Neural cell (in vitro differentiated cells): ENCODE measurements at regions not wholly inside any gene's neighbourhood (a gene's known extent, or its start where the extent isn't known, plus 50 kb on each side); places are given as distances from the start of the nearest gene placed in this dataset.
"Not testable (repeated sequence)": the region's sequence is repeated elsewhere in the genome, so short reads cannot be mapped to it uniquely, and the experiment has no call there.

Experiments
- H2AFZ ChIP-seq: fragments of 200-600, 300-800 bp; sonication (generic), shearing (Covaris generic); 2 replicates; pipeline ENCODE4 v1.6.0; 2014; ENCODE audit warnings: low read depth, mild to moderate bottlenecking, antibody characterized with exemption, low read length, moderate library complexity
- H3F3A ChIP-seq: fragments of 200-600 bp; shearing (Covaris generic); 2 replicates; pipeline ENCODE4 v1.6.1; 2016; ENCODE audit warnings: mild to moderate bottlenecking, moderate library complexity, mixed read lengths, antibody characterized with exemption, low read length; ENCODE audit not compliant: insufficient read depth, poor library complexity, severe bottlenecking
- H3K27ac ChIP-seq: fragments of 200-600, 300-800 bp; sonication (generic), shearing (Covaris generic); 2 replicates; pipeline ENCODE4 v1.5.1; 2014; ENCODE audit warnings: mild to moderate bottlenecking, low read length, moderate library complexity
- H3K27me3 ChIP-seq: fragments of 300-800, 200-600 bp; sonication (generic), shearing (Covaris generic); 2 replicates; pipeline ENCODE4 v1.6.0; 2014; ENCODE audit warnings: mild to moderate bottlenecking, low read depth, low read length, moderate library complexity; ENCODE audit not compliant: insufficient read depth
- H3K36me3 ChIP-seq: fragments of 300-800, 200-600 bp; sonication (generic), shearing (Covaris generic); 2 replicates; pipeline ENCODE4 v1.5.1; 2014; ENCODE audit warnings: mild to moderate bottlenecking, antibody characterized with exemption, low read length, moderate library complexity; ENCODE audit not compliant: insufficient read depth
- H3K4me2 ChIP-seq: fragments of 300-800, 200-600 bp; sonication (generic), shearing (Covaris generic); 2 replicates; pipeline ENCODE4 v1.6.0; 2014; ENCODE audit warnings: mild to moderate bottlenecking, low read length
- H3K4me3 ChIP-seq: fragments of 300-800, 200-600 bp; sonication (generic), shearing (Covaris generic); 2 replicates; pipeline ENCODE4 v1.5.1; 2014; ENCODE audit warnings: mild to moderate bottlenecking, low read length, moderate library complexity
- H3K79me2 ChIP-seq: fragments of 200-600 bp; shearing (Covaris generic); replicated peaks from 2 replicates; pipeline ENCODE4 v1.6.0; 2014; ENCODE audit warnings: mild to moderate bottlenecking, low read length, moderate library complexity; ENCODE audit not compliant: insufficient read depth
- H3K9ac ChIP-seq: fragments of 300-800, 200-600 bp; sonication (generic), shearing (Covaris generic); 2 replicates; pipeline ENCODE4 v1.6.1; 2016; ENCODE audit warnings: mild to moderate bottlenecking, low read length, mixed read lengths
- H3K9me2 ChIP-seq: fragments of 200-600 bp; shearing (Covaris generic); 2 replicates; pipeline ENCODE4 v1.6.1; 2016; ENCODE audit warnings: mild to moderate bottlenecking, low read length, mixed read lengths; ENCODE audit not compliant: insufficient read depth
- H3K9me3 ChIP-seq: fragments of 200-600, 300-800 bp; sonication (generic), shearing (Covaris generic); 2 replicates; pipeline ENCODE4 v1.6.1; 2016; ENCODE audit warnings: mild to moderate bottlenecking, mixed run types, low read length, moderate library complexity, mixed read lengths
- H4K20me1 ChIP-seq: fragments of 200-600 bp; shearing (Covaris generic); 2 replicates; pipeline ENCODE4 v1.6.1; 2016; ENCODE audit warnings: mild to moderate bottlenecking, mixed run types; ENCODE audit not compliant: insufficient read depth
- CTCF ChIP-seq: fragments of 450-650 bp; IDR thresholded peaks from 2 replicates; pipeline ENCODE4 v1.5.1; 2014; ENCODE audit warnings: antibody characterized with exemption, mild to moderate bottlenecking, moderate library complexity; ENCODE audit not compliant: poor library complexity, severe bottlenecking
- EP300 ChIP-seq: fragments of 450-650 bp; conservative IDR thresholded peaks from 2 replicates; pipeline ENCODE4 v1.6.1; 2014; ENCODE audit warnings: antibody characterized with exemption, mild to moderate bottlenecking, moderate library complexity; ENCODE audit not compliant: poor library complexity, severe bottlenecking
- EZH2 ChIP-seq: fragments of 200-600, 300-800 bp; shearing (Covaris generic), sonication (generic); IDR thresholded peaks from 2 replicates; pipeline ENCODE4 v1.6.1; 2014; ENCODE audit warnings: antibody characterized with exemption, low read length, borderline replicate concordance, mild to moderate bottlenecking; ENCODE audit not compliant: insufficient read depth, poor library complexity, severe bottlenecking
- MXI1 ChIP-seq: fragments of 450-650 bp; conservative IDR thresholded peaks from 2 replicates; pipeline ENCODE4 v1.6.1; 2014; ENCODE audit warnings: antibody characterized with exemption, mild to moderate bottlenecking; ENCODE audit not compliant: poor library complexity, severe bottlenecking
- POLR2AphosphoS5 ChIP-seq: IDR thresholded peaks from 2 replicates; pipeline ENCODE4 v1.6.1; 2012
- RAD21 ChIP-seq: fragments of 450-650 bp; conservative IDR thresholded peaks from 2 replicates; pipeline ENCODE4 v1.6.1; 2014; ENCODE audit warnings: antibody characterized with exemption, mild to moderate bottlenecking, moderate library complexity
- REST ChIP-seq: IDR thresholded peaks from 2 replicates; pipeline ENCODE4 v1.6.1; 2012; ENCODE audit warnings: borderline replicate concordance
- SMC3 ChIP-seq: fragments of 450-650 bp; conservative IDR thresholded peaks from 2 replicates; pipeline ENCODE4 v1.6.1; 2014; ENCODE audit warnings: antibody characterized with exemption, mild to moderate bottlenecking, moderate library complexity; ENCODE audit not compliant: poor library complexity
- TAF1 ChIP-seq: IDR thresholded peaks from 2 replicates; pipeline ENCODE4 v1.6.1; 2012; ENCODE audit warnings: low read depth

GRCh38 chr14:70245026-70245425, 56.3 kb upstream of the SLC8A3 start:
- Histone ChIP-seq H3F3A (no peaks in the 10 kb centered on the region), H3K27ac (no peak overlapping the region), H2AFZ (no peak overlapping the region), H3K36me3 (no peaks in the 10 kb centered on the region), H3K27me3 (no peaks in the 10 kb centered on the region), H3K9me3 (no peaks in the 10 kb centered on the region), H3K9ac (no peak overlapping the region), H3K4me2 (no peak overlapping the region), H3K79me2 (no peaks in the 10 kb centered on the region), H3K4me3 (no peak overlapping the region), H3K9me2 (no peaks in the 10 kb centered on the region), H4K20me1 (no peaks in the 10 kb centered on the region)
- no peak for TF ChIP-seq EP300
- TF ChIP-seq RAD21, result no peak
- TF ChIP-seq POLR2AphosphoS5, result no peak
- no peak for TF ChIP-seq TAF1
- TF ChIP-seq MXI1, result no peak
- TF ChIP-seq REST, result no peak
- TF ChIP-seq SMC3, result no peak
- no peak for TF ChIP-seq CTCF
- TF ChIP-seq EZH2, result no peak

GRCh38 chr14:70239802-70240201, 51.1 kb upstream of the SLC8A3 start:
- no peak for TF ChIP-seq POLR2AphosphoS5
- no peak for TF ChIP-seq REST
- no peak for TF ChIP-seq CTCF
- TF ChIP-seq EP300, result no peak
- TF ChIP-seq MXI1, result no peak
- no peak for TF ChIP-seq SMC3
- no peak for TF ChIP-seq TAF1
- no peak for TF ChIP-seq EZH2
- no peak for TF ChIP-seq RAD21
- H3K4me3 ChIP-seq, result no peak overlapping the region
- no peak overlapping the region for H3K27ac ChIP-seq

GRCh38 chr14:70238635-70239034, 49.9 kb upstream of the SLC8A3 start:
- not testable (repeated sequence) for H3K27me3 ChIP-seq, H3F3A ChIP-seq, H3K4me2 ChIP-seq, H3K9ac ChIP-seq, H3K9me2 ChIP-seq, H3K27ac ChIP-seq, H3K36me3 ChIP-seq, H4K20me1 ChIP-seq, H3K4me3 ChIP-seq, H3K9me3 ChIP-seq, H3K79me2 ChIP-seq, H2AFZ ChIP-seq

More at GRCh38 chr14:70239802-70240201, 51.1 kb upstream of the SLC8A3 start:
- Histone ChIP-seq H3K4me2 (no peak overlapping the region), H3K9me3 (no peaks in the 10 kb centered on the region), H3K36me3 (no peaks in the 10 kb centered on the region), H4K20me1 (no peaks in the 10 kb centered on the region), H2AFZ (no peak overlapping the region), H3F3A (no peaks in the 10 kb centered on the region), H3K9ac (no peak overlapping the region), H3K9me2 (no peaks in the 10 kb centered on the region), H3K79me2 (no peaks in the 10 kb centered on the region), H3K27me3 (no peaks in the 10 kb centered on the region)
